LNCAP (cell line): ENCODE measurements at regions not wholly inside any gene's neighbourhood (a gene's known extent, or its start where the extent isn't known, plus 50 kb on each side); places are given as distances from the start of the nearest gene placed in this dataset.

Experiments used
- TF ChIP-seq, protein P1 (sequence below): fragments of 450-650 bp; IDR thresholded peaks from 2 replicates; pipeline ENCODE4 v1.5.1; 2017; ENCODE audit warnings: mild to moderate bottlenecking

DNA sequence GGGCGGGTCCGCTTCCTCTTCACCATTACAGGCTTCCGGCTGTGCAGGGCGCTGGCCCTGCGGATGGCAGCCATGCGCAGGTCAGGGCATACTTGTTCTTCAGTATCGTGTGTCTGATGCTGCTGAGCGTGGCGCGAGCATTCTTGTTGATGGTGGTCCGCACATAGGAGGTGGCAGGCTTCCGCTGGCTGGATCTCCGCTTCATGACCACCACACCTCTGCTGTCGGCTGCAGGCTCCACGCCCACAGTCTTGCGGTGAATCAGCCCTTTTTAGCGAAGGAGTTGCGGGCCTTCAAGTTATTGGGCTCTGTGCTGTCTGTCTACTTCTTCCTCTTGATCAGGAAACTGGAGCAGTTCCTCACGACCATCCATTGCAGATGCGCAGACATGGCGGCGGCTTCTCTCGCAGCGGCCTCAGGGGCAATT lies 62.4 kb upstream of the ZNF608 start:
- TF ChIP-seq, protein P1, sequence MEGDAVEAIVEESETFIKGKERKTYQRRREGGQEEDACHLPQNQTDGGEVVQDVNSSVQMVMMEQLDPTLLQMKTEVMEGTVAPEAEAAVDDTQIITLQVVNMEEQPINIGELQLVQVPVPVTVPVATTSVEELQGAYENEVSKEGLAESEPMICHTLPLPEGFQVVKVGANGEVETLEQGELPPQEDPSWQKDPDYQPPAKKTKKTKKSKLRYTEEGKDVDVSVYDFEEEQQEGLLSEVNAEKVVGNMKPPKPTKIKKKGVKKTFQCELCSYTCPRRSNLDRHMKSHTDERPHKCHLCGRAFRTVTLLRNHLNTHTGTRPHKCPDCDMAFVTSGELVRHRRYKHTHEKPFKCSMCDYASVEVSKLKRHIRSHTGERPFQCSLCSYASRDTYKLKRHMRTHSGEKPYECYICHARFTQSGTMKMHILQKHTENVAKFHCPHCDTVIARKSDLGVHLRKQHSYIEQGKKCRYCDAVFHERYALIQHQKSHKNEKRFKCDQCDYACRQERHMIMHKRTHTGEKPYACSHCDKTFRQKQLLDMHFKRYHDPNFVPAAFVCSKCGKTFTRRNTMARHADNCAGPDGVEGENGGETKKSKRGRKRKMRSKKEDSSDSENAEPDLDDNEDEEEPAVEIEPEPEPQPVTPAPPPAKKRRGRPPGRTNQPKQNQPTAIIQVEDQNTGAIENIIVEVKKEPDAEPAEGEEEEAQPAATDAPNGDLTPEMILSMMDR = no peak

DNA sequence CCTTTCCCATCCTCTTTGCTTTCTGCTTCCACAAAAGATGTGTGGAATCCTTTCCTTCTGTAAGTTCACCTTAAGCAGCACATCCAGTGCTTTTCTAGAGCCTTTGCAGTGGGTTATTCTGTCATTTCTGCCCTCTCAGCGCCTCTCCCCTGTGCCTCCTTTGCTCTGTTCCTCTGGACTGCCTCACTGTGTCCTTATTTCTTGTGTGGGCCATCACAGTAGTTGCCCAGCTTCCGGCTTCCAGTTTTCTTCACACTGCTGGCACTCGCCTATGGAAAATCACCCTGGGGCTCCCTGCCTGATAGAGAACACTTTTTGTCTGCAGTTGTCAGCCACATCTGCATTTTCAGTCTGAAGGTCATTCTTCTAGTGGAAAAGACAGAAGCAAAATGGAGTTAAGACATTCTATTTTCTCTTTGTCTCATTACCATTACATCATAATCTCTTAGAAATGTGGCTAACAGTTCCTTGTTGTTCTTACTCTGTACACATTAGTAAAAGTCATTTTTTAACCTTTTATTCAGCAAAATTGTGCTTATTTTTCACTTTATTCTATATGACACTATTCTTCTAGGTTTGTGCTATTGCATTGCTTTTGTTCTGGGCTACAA lies 64.1 kb upstream of the ZNF608 start:
- TF ChIP-seq, protein P1 = no peak

DNA sequence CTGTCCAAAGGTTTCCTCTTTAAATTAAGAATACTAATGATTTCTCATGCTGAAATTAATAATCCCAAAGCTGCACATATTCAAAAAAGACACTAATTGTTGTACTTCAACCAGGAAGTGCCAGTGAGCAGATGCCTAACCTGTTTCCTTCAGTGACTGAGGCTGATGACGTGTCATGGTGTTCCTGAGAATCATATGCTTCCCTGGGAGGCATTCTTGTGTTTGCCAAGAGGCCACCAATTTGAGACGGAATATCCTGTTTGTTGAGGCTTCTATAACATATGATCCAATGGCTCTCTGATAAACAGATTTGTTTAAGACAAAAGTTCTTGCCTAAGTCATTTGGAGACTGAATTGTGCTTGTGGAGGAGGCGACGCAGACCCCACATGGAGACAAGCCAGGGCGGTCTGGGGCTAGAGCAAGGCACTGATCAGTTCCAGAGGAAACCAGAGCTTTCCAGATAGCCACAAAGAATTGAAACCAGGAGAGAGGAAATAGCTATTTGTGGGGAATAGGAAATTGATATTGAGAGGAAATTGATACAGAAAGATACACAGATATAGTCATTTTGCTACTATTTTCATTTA lies 66.4 kb upstream of the ZNF608 start:
- TF ChIP-seq, protein P1 = no peak

DNA sequence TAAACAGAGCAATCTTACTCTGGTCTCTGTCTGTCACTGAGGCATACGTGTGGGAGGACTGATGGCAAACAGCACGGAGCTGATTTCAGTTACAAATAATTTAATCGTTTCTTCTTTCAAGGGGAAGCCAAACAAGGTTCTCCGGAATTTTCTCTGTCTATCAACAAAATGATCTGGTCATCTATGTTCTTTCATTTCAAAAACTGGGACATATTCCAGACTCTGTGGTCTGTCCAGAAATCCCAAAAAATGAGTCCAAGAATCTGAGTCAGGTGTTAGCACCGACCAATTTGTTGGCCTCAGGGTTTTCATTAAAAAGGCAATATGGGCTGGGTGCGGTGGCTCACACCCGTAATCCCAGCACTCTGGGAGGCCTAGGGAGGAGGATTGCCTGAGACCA lies 69.9 kb upstream of the ZNF608 start:
- TF ChIP-seq, protein P1 = no peak

DNA sequence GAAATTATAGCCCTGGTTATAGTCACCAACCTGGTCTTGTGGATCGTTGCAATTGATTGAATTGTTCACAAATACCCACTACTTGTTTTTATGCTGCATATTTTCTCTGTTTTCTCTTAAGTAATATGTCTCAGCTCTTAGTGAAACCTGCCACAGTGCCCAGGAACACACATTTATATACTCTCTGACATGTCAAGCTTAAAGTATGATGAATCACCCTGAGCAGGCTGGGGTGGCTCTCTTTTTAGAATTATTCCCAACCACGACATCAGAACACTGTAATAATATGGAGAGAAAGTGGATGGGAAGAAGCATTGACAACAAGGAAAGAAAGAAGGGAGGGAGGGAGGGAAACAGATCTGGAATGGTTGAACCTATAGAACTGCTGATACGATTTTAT lies 72.8 kb upstream of the ZNF608 start:
- TF ChIP-seq, protein P1 = no peak

DNA sequence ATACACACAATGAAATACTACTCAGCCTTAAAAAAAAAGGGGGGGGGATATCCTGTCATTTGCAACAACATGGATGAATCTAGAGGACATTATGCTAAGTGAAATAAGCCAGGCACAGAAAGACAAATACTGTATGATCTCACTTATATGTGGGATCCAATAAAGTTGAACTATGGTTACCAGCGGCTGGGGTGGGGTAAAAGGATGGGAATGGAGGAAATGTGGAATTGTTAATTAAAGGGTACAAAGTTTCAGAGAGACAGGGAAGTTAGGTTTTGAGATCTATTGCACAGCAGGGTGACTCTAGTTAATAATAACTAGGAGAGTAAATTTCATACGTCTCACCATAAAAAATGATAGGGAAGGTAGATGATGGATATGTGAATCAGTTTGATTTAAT lies 76.2 kb upstream of the ZNF608 start:
- TF ChIP-seq, protein P1 = no peak

DNA sequence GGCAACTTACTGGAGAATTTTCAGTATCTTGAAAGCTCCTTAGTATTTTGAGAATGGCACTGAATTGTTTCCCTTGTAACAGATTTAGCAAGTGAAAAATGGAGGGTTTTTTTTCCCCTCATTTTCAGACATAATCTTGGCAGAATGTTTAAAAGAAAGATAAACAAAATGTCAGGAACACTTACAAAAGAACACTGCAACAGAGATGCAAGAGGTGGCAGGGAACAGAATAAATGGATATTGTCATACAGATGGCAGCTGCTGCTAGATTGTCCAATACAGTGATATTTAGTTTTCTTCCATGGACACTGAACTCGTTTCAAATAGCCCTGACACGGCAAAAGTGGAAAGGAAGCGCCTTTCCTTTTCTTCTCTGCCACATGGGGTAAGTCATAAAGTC lies 76.9 kb upstream of the ZNF608 start:
- TF ChIP-seq, protein P1 = no peak
